ENCODE measurements at regions not wholly inside any gene's neighbourhood (a gene's known extent, or its start where the extent isn't known, plus 50 kb on each side); places are given as distances from the start of the nearest gene placed in this dataset.

DNA sequence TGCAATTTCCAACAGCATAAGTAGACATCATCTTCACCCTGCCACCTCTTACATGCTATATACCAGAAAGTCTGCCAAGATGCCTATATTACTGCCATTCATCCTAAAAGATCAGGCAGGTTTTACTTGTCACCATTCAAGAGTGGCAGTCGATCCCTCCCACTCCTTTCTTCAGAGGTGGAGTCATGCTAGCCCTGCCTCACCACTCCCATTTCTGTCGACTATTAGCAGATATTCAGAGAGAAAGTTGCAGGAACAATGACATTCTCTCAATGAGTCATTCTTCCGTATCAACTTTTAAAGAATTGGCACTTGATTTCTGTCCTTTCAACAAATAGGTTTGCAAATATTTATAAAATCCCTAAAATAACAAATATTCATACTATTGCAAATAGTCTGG, 1060.1 kb downstream of the ADGRL3 start:
- TF ChIP-seq NRF1 (IDR thresholded peaks at IDR 0.05; ENCODE audit: low read depth, low read length): no peak
- TF ChIP-seq, protein P1, sequence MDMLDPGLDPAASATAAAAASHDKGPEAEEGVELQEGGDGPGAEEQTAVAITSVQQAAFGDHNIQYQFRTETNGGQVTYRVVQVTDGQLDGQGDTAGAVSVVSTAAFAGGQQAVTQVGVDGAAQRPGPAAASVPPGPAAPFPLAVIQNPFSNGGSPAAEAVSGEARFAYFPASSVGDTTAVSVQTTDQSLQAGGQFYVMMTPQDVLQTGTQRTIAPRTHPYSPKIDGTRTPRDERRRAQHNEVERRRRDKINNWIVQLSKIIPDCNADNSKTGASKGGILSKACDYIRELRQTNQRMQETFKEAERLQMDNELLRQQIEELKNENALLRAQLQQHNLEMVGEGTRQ (IDR thresholded peaks at IDR 0.05; ENCODE audit: borderline replicate concordance, low read depth, low read length): no peak
- TF ChIP-seq, protein P2, sequence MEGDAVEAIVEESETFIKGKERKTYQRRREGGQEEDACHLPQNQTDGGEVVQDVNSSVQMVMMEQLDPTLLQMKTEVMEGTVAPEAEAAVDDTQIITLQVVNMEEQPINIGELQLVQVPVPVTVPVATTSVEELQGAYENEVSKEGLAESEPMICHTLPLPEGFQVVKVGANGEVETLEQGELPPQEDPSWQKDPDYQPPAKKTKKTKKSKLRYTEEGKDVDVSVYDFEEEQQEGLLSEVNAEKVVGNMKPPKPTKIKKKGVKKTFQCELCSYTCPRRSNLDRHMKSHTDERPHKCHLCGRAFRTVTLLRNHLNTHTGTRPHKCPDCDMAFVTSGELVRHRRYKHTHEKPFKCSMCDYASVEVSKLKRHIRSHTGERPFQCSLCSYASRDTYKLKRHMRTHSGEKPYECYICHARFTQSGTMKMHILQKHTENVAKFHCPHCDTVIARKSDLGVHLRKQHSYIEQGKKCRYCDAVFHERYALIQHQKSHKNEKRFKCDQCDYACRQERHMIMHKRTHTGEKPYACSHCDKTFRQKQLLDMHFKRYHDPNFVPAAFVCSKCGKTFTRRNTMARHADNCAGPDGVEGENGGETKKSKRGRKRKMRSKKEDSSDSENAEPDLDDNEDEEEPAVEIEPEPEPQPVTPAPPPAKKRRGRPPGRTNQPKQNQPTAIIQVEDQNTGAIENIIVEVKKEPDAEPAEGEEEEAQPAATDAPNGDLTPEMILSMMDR (IDR thresholded peaks at IDR 0.05): no peak
- no peak for TF ChIP-seq SIN3A (IDR thresholded peaks at IDR 0.05; ENCODE audit: borderline replicate concordance, low read depth, low read length)
- no peak for TF ChIP-seq MEF2A (IDR thresholded peaks at IDR 0.05; ENCODE audit: borderline replicate concordance, low read depth)
- no peak for TF ChIP-seq EP300 (IDR thresholded peaks at IDR 0.05; ENCODE audit: borderline replicate concordance in 1 of 2, low read depth in 1 of 2, low read length in 1 of 2)
